H1 (cell line): ENCODE measurements at regions not wholly inside any gene's neighbourhood (a gene's known extent, or its start where the extent isn't known, plus 50 kb on each side); places are given as distances from the start of the nearest gene placed in this dataset.

Source experiments
- CTCF ChIA-PET: fragments of 300-600 bp; sonication (Branson Sonifier 250); formaldehyde crosslinking; loops from one replicate; lab custom pipeline; 2021; ENCODE audit not compliant: partially characterized antibody; lab: Charles Lee
- POLR2A ChIA-PET: fragments of 300-600 bp; sonication (Branson Sonifier 250); formaldehyde crosslinking; loops from one replicate; lab custom pipeline; 2021; ENCODE audit warnings: inconsistent platforms; ENCODE audit not compliant: partially characterized antibody; lab: Charles Lee
- DNase-seq, 2 experiments: peaks; one replicate each; pipeline versions ENCODE4 v3.0.0 to v3.0.0-alpha.2; 2010 to 2022; ENCODE audit warnings: low spot score in 2 of 2, low read depth in 1 of 2, mixed read lengths in 1 of 2
- FAIRE-seq: peaks from 2 replicates; lab custom pipeline; 2011; peaks lifted over from hg19 to GRCh38; lab: Jason Lieb, UNC
- H2AFZ ChIP-seq: 2 replicates; pipeline ENCODE4 v1.8.1; 2012; ENCODE audit warnings: low read length, inconsistent platforms
- H2AK5ac ChIP-seq: 2 replicates; pipeline ENCODE4 v1.6.1; 2013; ENCODE audit warnings: low read depth, low read length
- H2BK120ac ChIP-seq: replicated peaks from 2 replicates; pipeline ENCODE3; 2013; ENCODE audit warnings: low read depth, low read length, inconsistent platforms
- H2BK12ac ChIP-seq: 2 replicates; pipeline ENCODE4 v1.6.1; 2013; ENCODE audit warnings: low read depth, low read length
- H2BK15ac ChIP-seq: 2 replicates; pipeline ENCODE4 v1.6.1; 2013; ENCODE audit warnings: low read length
- H2BK20ac ChIP-seq: 2 replicates; pipeline ENCODE4 v1.6.1; 2013; ENCODE audit warnings: low read length
- H2BK5ac ChIP-seq: 2 replicates; pipeline ENCODE4 v1.6.1; 2013; ENCODE audit warnings: low read depth, low read length
- H3K14ac ChIP-seq: 2 replicates; pipeline ENCODE4 v1.6.1; 2013; ENCODE audit warnings: inconsistent platforms; ENCODE audit not compliant: insufficient read length
- H3K18ac ChIP-seq: 2 replicates; pipeline ENCODE4 v1.6.1; 2013; ENCODE audit warnings: low read length; ENCODE audit errors: extremely low read depth
- H3K23ac ChIP-seq: 2 replicates; pipeline ENCODE4 v1.6.1; 2013; ENCODE audit warnings: inconsistent platforms; ENCODE audit not compliant: insufficient read length
- H3K23me2 ChIP-seq: 2 replicates; pipeline ENCODE4 v1.6.1; 2013; ENCODE audit warnings: low read depth, low read length
- H3K27ac ChIP-seq: 2 replicates; pipeline ENCODE4 v1.6.1; 2011; ENCODE audit warnings: low read depth, low read length, inconsistent platforms
- H3K27me3 ChIP-seq, 4 experiments: replicated peaks in 1 of 4; 1 replicate in 1 of 4; 2 replicates in 3 of 4; pipeline versions ENCODE4 v1.6.1 to v1.8.1; 2011 to 2013; ENCODE audit warnings: low read length in 3 of 4, mild to moderate bottlenecking in 3 of 4, inconsistent platforms in 2 of 4, mixed read lengths in 2 of 4, moderate library complexity in 1 of 4; ENCODE audit not compliant: control insufficient read depth in 3 of 4, insufficient read depth in 3 of 4; ENCODE audit errors: extremely low read depth in 1 of 4
- H3K36me3 ChIP-seq, 4 experiments: 2 replicates each; pipeline versions ENCODE4 v1.6.1 to v1.8.1; 2011 to 2013; ENCODE audit warnings: mild to moderate bottlenecking in 4 of 4, low read length in 3 of 4, moderate library complexity in 2 of 4, control low read depth in 1 of 4, inconsistent platforms in 1 of 4; ENCODE audit not compliant: insufficient read depth in 4 of 4, control insufficient read depth in 2 of 4
- H3K4ac ChIP-seq: replicated peaks from 2 replicates; pipeline ENCODE3; 2013; ENCODE audit warnings: low read length, low read depth, mixed read lengths, inconsistent platforms; ENCODE audit not compliant: insufficient read length
- H3K4me1 ChIP-seq, 4 experiments: replicated peaks in 1 of 4; 1 replicate in 1 of 4; 2 replicates in 3 of 4; pipeline versions ENCODE4 v1.6.1 to v1.8.1; 2011 to 2013; ENCODE audit warnings: low read length in 3 of 4, inconsistent platforms in 2 of 4, mixed read lengths in 1 of 4; ENCODE audit not compliant: insufficient read depth in 4 of 4, control insufficient read depth in 3 of 4
- H3K4me2 ChIP-seq, 2 experiments: 2 replicates each; pipeline versions ENCODE4 v1.6.1 to v1.8.1; 2011 to 2013; ENCODE audit warnings: low read depth in 2 of 2, low read length in 2 of 2, control low read depth in 1 of 2, inconsistent platforms in 1 of 2, mild to moderate bottlenecking in 1 of 2; ENCODE audit not compliant: insufficient read depth in 1 of 2
- H3K4me3 ChIP-seq, 4 experiments: fragments of 200-600, 300-600 bp in 1 of 4; sonication (generic), shearing (Covaris generic), sonication (Bioruptor Twin) in 1 of 4; 2 replicates each; pipeline versions ENCODE4 v1.5.1 to v1.8.1; 2011 to 2016; ENCODE audit warnings: low read length in 4 of 4, low read depth in 3 of 4, control low read depth in 2 of 4, inconsistent platforms in 2 of 4, mild to moderate bottlenecking in 2 of 4, mixed read lengths in 1 of 4, moderate library complexity in 1 of 4; ENCODE audit not compliant: insufficient read depth in 2 of 4; ENCODE audit errors: extremely low read depth in 1 of 4
- H3K56ac ChIP-seq: replicated peaks from 2 replicates; pipeline ENCODE3; 2013; ENCODE audit warnings: low read depth, mild to moderate bottlenecking, mixed read lengths, low read length, inconsistent platforms; ENCODE audit not compliant: insufficient read length
- H3K79me1 ChIP-seq: 2 replicates; pipeline ENCODE4 v1.6.1; 2013; ENCODE audit warnings: low read depth, low read length, control low read depth
- H3K79me2 ChIP-seq, 2 experiments: 2 replicates each; pipeline versions ENCODE4 v1.6.1 to v1.8.1; 2012 to 2013; ENCODE audit warnings: low read length in 2 of 2, mild to moderate bottlenecking in 2 of 2, inconsistent platforms in 1 of 2; ENCODE audit not compliant: insufficient read depth in 2 of 2, control insufficient read depth in 1 of 2
- H3K9ac ChIP-seq, 4 experiments: replicated peaks in 1 of 4; 1 replicate in 1 of 4; 2 replicates in 3 of 4; pipeline versions ENCODE4 v1.6.1 to v1.8.1; 2011 to 2013; ENCODE audit warnings: low read depth in 3 of 4, low read length in 3 of 4, control low read depth in 2 of 4, mild to moderate bottlenecking in 2 of 4, moderate library complexity in 2 of 4, inconsistent platforms in 1 of 4; ENCODE audit errors: extremely low read depth in 1 of 4
- H3K9me3 ChIP-seq, 2 experiments: 2 replicates each; pipeline versions ENCODE4 v1.6.1 to v1.8.1; 2012 to 2013; ENCODE audit warnings: mild to moderate bottlenecking in 2 of 2, moderate library complexity in 2 of 2, control low read depth in 1 of 2, inconsistent platforms in 1 of 2, low read depth in 1 of 2, low read length in 1 of 2, mixed read lengths in 1 of 2; ENCODE audit not compliant: insufficient read depth in 2 of 2
- H4K20me1 ChIP-seq, 2 experiments: replicated peaks in 1 of 2; 2 replicates each; pipeline versions ENCODE3 to v1.8.1; 2011 to 2013; ENCODE audit warnings: inconsistent platforms in 2 of 2, low read length in 2 of 2, mild to moderate bottlenecking in 1 of 2; ENCODE audit not compliant: insufficient read depth in 2 of 2, control insufficient read depth in 1 of 2
- H4K5ac ChIP-seq: 2 replicates; pipeline ENCODE4 v1.6.1; 2013; ENCODE audit warnings: low read length, low read depth, mixed read lengths, inconsistent platforms; ENCODE audit not compliant: insufficient read length
- H4K8ac ChIP-seq: 2 replicates; pipeline ENCODE4 v1.8.0; 2013; ENCODE audit warnings: mild to moderate bottlenecking, moderate library complexity, low read length, inconsistent platforms; ENCODE audit not compliant: insufficient read depth; ENCODE audit errors: extremely low read depth
- H4K91ac ChIP-seq: replicated peaks from 2 replicates; pipeline ENCODE3; 2013; ENCODE audit warnings: low read length, mixed read lengths, inconsistent platforms; ENCODE audit not compliant: insufficient read length
- CEBPB ChIP-seq: IDR thresholded peaks from 2 replicates; pipeline ENCODE4 v1.6.1; 2012; ENCODE audit warnings: low read depth, low read length
- CREB1 ChIP-seq: IDR thresholded peaks from 2 replicates; pipeline ENCODE4 v1.6.1; 2012; ENCODE audit warnings: inconsistent platforms
- KDM5A ChIP-seq: fragments of 200-600 bp; IDR thresholded peaks from 2 replicates; pipeline ENCODE4 v1.7.1; 2012; ENCODE audit warnings: mild to moderate bottlenecking, low read length, inconsistent platforms, mixed read lengths
- MAFK ChIP-seq: IDR thresholded peaks from 2 replicates; pipeline ENCODE4 v1.6.1; 2012; ENCODE audit warnings: low read depth, mild to moderate bottlenecking, improper control_type of control experiment, low read length
- RAD21 ChIP-seq, 2 experiments: IDR thresholded peaks in 1 of 2; conservative IDR thresholded peaks in 1 of 2; 2 replicates each; pipeline ENCODE4 v1.6.1; 2011; ENCODE audit warnings: low read depth in 2 of 2, low read length in 2 of 2, improper control_type of control experiment in 1 of 2, inconsistent platforms in 1 of 2, mild to moderate bottlenecking in 1 of 2, moderate library complexity in 1 of 2
- USF2 ChIP-seq: IDR thresholded peaks from 2 replicates; pipeline ENCODE4 v1.6.1; 2011; ENCODE audit warnings: low read length, improper control_type of control experiment
- WGBS, 2 experiments: shearing (Covaris generic) in 1 of 2; methylation state at CpG; one replicate each; pipeline versions ENCODE4 v1.1.6 to v1.1.7; 2013 to 2015; ENCODE audit warnings: low lambda C conversion rate in 2 of 2, mixed read lengths in 2 of 2, inconsistent platforms in 1 of 2, low coverage in 1 of 2, missing lambda C conversion rate in 1 of 2; ENCODE audit not compliant: insufficient replicate concordance in 2 of 2, insufficient coverage in 1 of 2, insufficient read length in 1 of 2; ENCODE audit errors: extremely low coverage in 1 of 2, missing lambda C conversion rate in 1 of 2; 5-methylcytosine and 5-hydroxymethylcytosine counted together

- H2AFZ ChIP-seq, result no peak overlapping the region
- no peaks in the 10 kb centered on the region for H3K36me3 ChIP-seq
- no peak overlapping the region for H4K8ac ChIP-seq
- H3K27ac ChIP-seq, result no peak overlapping the region
- no peak overlapping the region for H2BK5ac ChIP-seq
- no peak overlapping the region for H2AK5ac ChIP-seq
- no peak overlapping the region for H4K91ac ChIP-seq
- H3K23me2 ChIP-seq, result no peaks in the 10 kb centered on the region
- no peak overlapping the region for H3K18ac ChIP-seq
- H2BK120ac ChIP-seq, result no peak overlapping the region
- ChIA-PET POLR2A (no interaction called here), CTCF (no interaction called here)
- H3K4me3 ChIP-seq, result no peak overlapping the region
- no peak overlapping the region for H3K23ac ChIP-seq
- no peaks in the 10 kb centered on the region for H3K4me1 ChIP-seq
- no peak overlapping the region for H2BK20ac ChIP-seq
- FAIRE-seq (no peak), DNase-seq (no peak)
- H3K79me1 ChIP-seq, result no peaks in the 10 kb centered on the region
- H4K5ac ChIP-seq, result no peak overlapping the region
- H3K4ac ChIP-seq, result no peak overlapping the region
- H2BK12ac ChIP-seq, result no peak overlapping the region
- H3K56ac ChIP-seq, result no peak overlapping the region
- H3K4me2 ChIP-seq, result no peak overlapping the region
- H4K20me1 ChIP-seq, result no peaks in the 10 kb centered on the region
- H3K9me3 ChIP-seq, result no peaks in the 10 kb centered on the region; a peak in 1 of 4 replicates
- no peak overlapping the region for H3K9ac ChIP-seq
- H3K14ac ChIP-seq, result no peak overlapping the region
- TF ChIP-seq RAD21 (IDR thresholded peaks at IDR 0.05 in 1 of 2, conservative IDR thresholded peaks at IDR 0.05 in 1 of 2; ENCODE audit: low read depth in 2 of 2, low read length in 2 of 2) (no peak), KDM5A (no peak), USF2 (no peak), MAFK (no peak), CREB1 (no peak), CEBPB (peak; percentile 2; the same call in 1 of the 2 replicates)
- H3K27me3 ChIP-seq, result no peaks in the 10 kb centered on the region
- H3K79me2 ChIP-seq, result no peaks in the 10 kb centered on the region
- no peak overlapping the region for H2BK15ac ChIP-seq
- 93% methylated on average over 3 of the region's 3 CpGs; no CpG with 5 or more reads in 1 of the 2 experiments for WGBS, 2 experiments
These were observed 84.4 kb downstream of the MTERF1 start for GRCh38 chr7:91796122-91796521.
